ENCODE measurements at regions not wholly inside any gene's neighbourhood (a gene's known extent, or its start where the extent isn't known, plus 50 kb on each side); places are given as distances from the start of the nearest gene placed in this dataset.

DNA sequence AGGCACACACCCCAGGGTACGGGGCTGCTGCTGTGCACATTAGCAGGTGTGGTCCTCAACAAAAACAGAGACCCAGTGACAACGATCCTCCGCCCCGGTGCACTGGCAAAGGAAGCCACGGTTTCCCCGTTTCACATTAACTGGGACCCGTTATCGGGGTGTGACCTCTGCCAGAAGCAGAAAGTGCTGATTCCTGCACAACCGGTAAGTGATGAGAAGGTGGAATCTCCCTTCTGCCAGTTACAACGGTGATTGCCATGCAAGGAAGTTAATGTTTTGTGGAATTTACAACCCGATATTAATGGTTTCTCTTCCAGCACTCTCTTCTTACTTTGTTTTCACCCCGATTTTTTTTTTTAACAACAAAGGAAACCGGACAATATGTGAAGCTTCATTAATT, 294.9 kb upstream of the IRX1 start:
- DNase-seq (ENCODE audit: low read depth), result no peak
- no peak overlapping the region for H3K4me3 ChIP-seq (ENCODE audit: low read depth, low read length)
- TF ChIP-seq CTCF (conservative IDR thresholded peaks at IDR 0.05; ENCODE audit: low read depth, low read length), result no peak

DNA sequence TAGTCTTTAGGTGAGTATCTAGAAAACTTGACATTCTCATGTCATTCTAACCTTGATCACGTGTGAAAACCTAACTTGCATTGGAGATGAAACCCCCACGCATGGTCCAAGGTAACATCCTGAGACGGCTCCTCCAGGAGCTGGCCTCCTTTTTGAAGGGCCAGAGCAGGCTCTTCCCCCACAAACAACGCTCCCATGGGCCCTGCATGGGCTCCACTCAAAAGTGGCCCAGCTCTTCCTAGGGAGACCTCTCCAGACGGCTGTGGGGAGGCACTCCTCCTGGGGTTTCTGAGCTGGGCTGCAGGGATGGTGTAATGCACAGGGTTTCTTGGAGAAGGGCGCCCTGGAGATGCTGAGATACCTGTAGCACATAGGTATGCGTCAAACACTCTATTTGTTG, 296.2 kb upstream of the IRX1 start:
- H3K4me3 ChIP-seq (ENCODE audit: low read depth, low read length), result no peak overlapping the region
- TF ChIP-seq CTCF (conservative IDR thresholded peaks at IDR 0.05; ENCODE audit: low read depth, low read length), result no peak

DNA sequence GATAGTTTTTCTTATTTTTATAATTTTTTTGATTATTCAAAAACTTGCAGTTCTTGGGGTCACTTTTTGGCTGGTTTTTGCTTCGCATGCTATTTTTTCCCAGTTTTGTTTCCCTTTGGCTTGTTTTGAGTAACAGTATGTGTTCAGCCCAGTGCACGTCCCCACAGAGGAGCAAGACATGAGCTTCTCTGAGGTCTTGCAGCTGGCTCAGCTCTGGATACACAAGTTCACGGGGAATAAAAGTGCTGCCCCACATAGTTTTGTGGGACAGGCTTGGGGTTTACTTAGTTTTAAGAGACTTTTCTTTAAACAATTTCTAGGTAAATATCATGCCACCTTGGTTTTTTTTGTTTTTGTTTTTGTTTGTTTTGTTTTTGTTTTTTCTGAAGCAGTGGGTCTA, 297.8 kb upstream of the IRX1 start:
- no peak for TF ChIP-seq CTCF (conservative IDR thresholded peaks at IDR 0.05; ENCODE audit: low read depth, low read length)
- no peak for DNase-seq (ENCODE audit: low read depth)
- no peak overlapping the region for H3K4me3 ChIP-seq (ENCODE audit: low read depth, low read length)

More for the DNA sequence above, 296.2 kb upstream of the IRX1 start:
- no peak for DNase-seq (ENCODE audit: low read depth)

DNA sequence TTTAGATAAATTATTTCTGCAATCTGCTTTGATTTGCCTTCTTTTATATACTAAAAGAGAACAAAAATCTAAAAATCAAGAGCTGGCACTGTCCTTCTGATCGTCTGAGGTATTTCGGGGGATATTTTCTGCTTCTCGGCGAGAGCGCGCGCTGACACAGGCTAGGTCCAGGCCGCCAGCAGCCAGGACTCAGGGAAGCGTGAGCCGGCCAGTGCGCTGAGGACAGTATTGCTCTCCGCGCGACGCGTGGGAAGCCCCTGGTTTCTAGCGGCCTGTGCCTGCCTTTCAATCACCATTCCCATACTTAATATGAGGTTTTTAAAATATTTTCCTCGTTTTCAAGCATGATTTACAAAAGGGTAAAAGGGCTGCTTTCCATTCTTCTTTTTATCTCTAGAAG, 307.3 kb upstream of the IRX1 start:
- DNase-seq (ENCODE audit: low read depth), result no peak
- TF ChIP-seq CTCF (conservative IDR thresholded peaks at IDR 0.05; ENCODE audit: low read depth, low read length), result no peak
- H3K4me3 ChIP-seq (ENCODE audit: low read depth, low read length), result no peak overlapping the region

DNA sequence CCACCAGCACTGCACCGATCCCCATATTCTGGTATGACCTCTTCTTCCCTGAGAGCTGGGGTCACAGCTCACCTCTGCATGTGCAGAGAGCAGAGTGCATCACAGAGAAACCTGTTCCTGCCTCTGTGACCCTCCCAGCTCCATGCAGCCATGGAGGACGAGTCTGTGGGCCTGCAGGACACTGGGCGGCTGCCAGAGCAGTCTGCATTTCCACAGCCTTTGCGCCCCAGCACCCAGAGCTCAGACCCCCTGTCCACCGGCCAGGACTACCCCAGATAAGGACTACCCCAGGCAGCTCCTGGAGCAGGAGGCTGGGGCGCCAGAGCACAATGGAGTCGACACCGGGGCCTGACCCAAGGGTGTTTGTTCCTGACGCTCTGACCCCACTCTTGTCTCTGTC, 308.1 kb upstream of the IRX1 start:
- TF ChIP-seq CTCF (conservative IDR thresholded peaks at IDR 0.05; ENCODE audit: low read depth, low read length), result no peak
- no peak for DNase-seq (ENCODE audit: low read depth)
- H3K4me3 ChIP-seq (ENCODE audit: low read depth, low read length), result no peak overlapping the region

DNA sequence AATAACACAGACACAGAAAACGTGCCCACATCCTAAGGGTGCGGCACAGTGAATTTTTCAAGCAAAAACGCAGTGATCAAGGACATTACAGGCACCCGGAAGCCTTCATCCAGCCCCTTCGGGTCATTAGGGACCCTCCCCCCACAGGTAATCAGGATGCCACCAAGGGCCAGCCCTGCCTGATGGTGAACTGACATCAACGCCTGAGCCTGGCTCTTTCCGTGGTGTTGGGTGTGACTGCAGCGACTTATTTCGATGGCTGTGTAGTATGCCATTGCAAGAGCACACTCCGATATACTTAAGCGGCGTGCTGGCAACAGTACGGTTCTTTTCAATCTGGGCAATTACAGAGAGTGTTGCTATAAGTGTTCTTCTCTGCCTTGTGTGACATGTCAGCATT, 310.0 kb upstream of the IRX1 start:
- DNase-seq (ENCODE audit: low read depth), result no peak
- H3K4me3 ChIP-seq (ENCODE audit: low read depth, low read length), result no peak overlapping the region
- no peak for TF ChIP-seq CTCF (conservative IDR thresholded peaks at IDR 0.05; ENCODE audit: low read depth, low read length)

DNA sequence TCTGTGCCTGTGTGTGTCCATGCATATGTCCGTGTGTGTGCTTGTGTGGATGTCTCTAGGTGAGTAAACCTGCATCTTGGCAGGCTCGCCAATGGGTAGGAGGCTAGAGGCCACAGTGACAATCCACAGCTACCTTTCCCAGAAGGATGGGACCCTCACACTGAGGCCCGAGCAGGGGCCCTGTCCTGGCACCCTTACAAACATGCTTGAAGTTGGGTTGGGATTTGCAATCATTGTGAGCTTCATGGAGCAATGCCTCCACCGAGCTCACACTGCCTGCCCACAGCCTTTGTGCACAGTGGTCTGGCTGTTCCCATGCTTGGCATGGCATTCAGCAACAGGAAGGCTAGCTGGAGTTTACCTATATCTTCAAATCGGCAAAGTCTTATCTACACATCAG, 311.1 kb upstream of the IRX1 start:
- no peak for TF ChIP-seq CTCF (conservative IDR thresholded peaks at IDR 0.05; ENCODE audit: low read depth, low read length)
- no peak overlapping the region for H3K4me3 ChIP-seq (ENCODE audit: low read depth, low read length)
- DNase-seq (ENCODE audit: low read depth), result no peak
